HPDE6-E6E7 (cell line): ENCODE measurements at regions not wholly inside any gene's neighbourhood (a gene's known extent, or its start where the extent isn't known, plus 50 kb on each side); places are given as distances from the start of the nearest gene placed in this dataset.
A peak's percentile ranks its signal among the peaks of the same experiment; 100 is the strongest.

Source experiments
- DNase-seq: peaks from one replicate; pipeline ENCODE4 v3.0.0; 2011; ENCODE audit warnings: missing footprints; ENCODE audit errors: extremely low spot score

DNA sequence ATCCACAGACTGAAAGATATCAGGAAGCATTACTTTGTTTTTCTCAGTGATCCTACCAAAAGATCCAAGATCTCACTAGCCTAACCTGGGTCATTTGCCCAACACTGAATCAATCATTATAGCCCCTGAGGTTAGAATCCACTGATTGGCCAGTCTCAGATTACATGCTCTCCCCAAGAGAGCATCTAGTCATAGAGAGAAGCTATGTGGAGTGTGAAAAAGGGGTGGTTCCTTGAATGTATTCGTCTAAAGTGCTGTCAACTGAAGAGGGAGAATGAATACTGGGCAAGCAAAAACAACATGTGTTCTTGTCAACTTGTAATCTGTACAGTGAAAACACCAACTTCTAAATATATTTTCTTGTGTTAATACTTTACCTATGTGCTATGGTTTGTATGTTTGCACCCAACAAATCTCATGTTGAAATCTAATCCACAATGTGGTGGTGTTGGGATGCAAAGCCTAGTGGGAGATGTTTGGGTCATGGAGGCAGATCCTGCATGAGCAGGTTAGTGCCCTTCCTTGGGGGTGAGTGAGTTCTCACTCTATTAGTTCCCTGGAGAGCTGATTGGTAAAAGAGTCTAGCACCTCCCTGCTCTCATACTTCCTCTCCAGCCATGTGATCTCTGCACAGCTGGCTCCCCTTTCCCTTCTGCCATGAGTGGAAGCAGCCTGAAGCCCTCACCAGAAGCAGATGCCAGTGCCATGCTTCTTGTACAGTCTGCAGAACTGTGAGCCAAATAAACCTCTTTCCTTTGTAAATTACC is 60.3 kb upstream of the PJA2 start:
- no peak for DNase-seq

DNA sequence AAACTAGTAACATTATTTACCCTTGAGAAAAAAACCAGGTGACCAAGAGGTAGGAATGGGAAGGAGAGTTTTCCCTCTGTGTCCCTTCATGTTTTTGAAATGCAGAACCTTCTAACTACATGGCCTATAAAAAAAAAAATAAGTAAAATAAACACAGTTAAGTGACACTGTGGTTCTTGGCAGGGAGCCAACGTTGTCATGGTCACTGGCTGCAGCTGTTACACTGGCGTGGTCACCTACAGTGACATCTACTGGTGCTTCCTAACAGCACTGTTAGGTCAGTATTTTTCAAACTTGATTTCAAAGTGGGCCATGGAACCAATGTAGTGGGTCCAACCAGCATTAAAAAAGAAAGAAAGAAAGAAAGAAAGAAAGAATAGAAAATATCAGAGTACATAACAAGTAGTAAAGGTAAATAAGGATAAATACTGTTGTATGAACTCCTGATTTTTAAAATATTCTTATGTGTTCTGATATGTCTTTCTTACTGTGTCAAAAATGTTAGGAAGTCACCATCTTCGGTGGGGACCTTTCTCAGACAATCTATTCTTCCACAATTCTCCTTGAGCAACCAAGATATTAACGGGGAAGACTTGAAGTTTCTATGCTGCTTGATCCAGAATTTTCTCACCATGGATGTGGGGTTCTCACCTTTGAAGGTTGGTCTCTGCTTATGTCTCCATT is 59.1 kb upstream of the PJA2 start:
- DNase-seq = peak; percentile 70

DNA sequence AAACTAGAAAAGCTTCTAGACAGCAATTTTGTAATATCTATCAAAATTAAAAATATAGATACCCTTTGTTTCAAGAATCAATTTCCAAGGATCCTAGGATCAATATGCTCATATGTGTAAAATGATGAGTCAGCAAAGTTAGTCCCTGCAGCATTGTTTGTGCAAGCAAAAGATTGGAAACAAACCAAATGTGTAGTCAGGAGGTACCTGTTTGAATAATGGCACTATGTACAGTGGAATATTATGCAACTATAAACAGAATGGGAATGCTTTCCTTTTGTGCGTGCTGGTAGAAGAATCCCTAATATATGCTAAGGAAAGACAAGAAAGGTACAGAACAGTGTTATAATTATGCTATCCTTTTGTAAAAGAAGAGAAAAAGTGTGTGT is 58.5 kb upstream of the PJA2 start:
- DNase-seq = no peak

DNA sequence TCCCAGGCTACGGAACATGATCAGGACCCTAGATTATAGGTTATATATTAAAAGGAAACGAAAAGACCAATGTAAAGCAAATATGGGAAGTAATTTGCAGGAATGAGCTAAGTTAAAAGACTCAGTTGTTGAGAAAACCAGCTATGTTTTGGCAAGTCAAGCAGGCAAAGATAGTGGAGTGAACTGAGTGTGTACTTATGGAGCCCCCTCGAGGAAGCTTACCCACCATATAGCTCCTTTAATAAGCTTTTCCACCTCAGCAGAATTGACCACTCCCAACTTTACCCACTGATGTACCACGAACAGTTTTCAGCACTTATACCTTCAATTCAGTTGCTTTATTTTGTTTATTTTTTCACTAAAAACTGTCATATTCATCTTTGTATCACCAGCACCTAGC is 57.3 kb upstream of the PJA2 start:
- no peak for DNase-seq
